HL-60 (cell line): ENCODE measurements at regions not wholly inside any gene's neighbourhood (a gene's known extent, or its start where the extent isn't known, plus 50 kb on each side); places are given as distances from the start of the nearest gene placed in this dataset.

Source experiments
- DNase-seq, 2 experiments: peaks; one replicate each; pipeline ENCODE4 v3.0.0-alpha.2; 2010 to 2020; ENCODE audit warnings: low read depth in 1 of 2, low spot score in 1 of 2
- H3K27ac ChIP-seq: fragments of 250-450 bp; sonication (Bioruptor Pico); replicated peaks from 2 replicates; pipeline ENCODE4 v1.5.1; 2020; ENCODE audit warnings: mild to moderate bottlenecking, moderate library complexity
- H3K27me3 ChIP-seq: fragments of 250-450 bp; sonication (Bioruptor Pico); 2 replicates; pipeline ENCODE4 v1.5.1; 2021; ENCODE audit warnings: mild to moderate bottlenecking, moderate library complexity; ENCODE audit not compliant: insufficient read depth, poor library complexity, severe bottlenecking
- H3K4me3 ChIP-seq: replicated peaks from 2 replicates; pipeline ENCODE4 v1.5.1; 2011; ENCODE audit warnings: mild to moderate bottlenecking, control low read depth, low read length; ENCODE audit not compliant: insufficient read depth
- CTCF ChIP-seq: IDR thresholded peaks from one replicate; pipeline ENCODE4 v1.5.1; 2011; ENCODE audit warnings: low read length, control low read depth, inconsistent platforms; ENCODE audit not compliant: insufficient read depth
- GABPA ChIP-seq: IDR thresholded peaks from 2 replicates; pipeline ENCODE4 v1.6.1; 2012; ENCODE audit warnings: low read depth
- POLR2AphosphoS5 ChIP-seq: IDR thresholded peaks from 2 replicates; pipeline ENCODE4 v1.6.1; 2012; ENCODE audit warnings: low read depth
- SPI1 ChIP-seq: IDR thresholded peaks from 2 replicates; pipeline ENCODE4 v1.6.1; 2012; ENCODE audit warnings: low read depth, mild to moderate bottlenecking, borderline replicate concordance
- TF ChIP-seq, protein P1 (sequence below): IDR thresholded peaks from 2 replicates; pipeline ENCODE4 v1.6.1; 2012; ENCODE audit warnings: low read depth; ENCODE audit not compliant: insufficient replicate concordance

DNA sequence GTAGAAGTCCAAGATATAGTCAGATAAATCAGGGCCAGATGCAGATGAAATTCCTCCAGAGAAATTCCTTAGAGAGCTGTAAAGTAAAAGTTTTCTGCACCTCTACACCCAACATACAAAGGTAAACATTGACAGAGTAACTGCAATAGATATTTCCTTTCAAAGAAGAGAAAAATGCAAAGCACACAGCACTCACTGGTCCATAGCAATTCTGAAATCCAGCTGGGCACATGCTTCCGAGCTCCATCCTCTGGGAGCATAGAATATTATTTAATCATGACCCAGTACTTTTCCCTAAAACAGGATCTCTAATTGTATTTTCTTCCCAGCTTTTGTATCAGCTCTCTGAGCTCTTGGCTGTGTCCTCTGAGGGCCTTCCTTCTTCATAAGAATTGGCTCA is 239.5 kb upstream of the IRX3 start:
- TF ChIP-seq POLR2AphosphoS5 = no peak

GRCh38 chr16:54525104-54525503 is 238.5 kb upstream of the IRX3 start:
- Histone ChIP-seq H3K27me3 (no peaks in the 10 kb centered on the region), H3K4me3 (no peak overlapping the region), H3K27ac (no peak overlapping the region)
- TF ChIP-seq, protein P1, sequence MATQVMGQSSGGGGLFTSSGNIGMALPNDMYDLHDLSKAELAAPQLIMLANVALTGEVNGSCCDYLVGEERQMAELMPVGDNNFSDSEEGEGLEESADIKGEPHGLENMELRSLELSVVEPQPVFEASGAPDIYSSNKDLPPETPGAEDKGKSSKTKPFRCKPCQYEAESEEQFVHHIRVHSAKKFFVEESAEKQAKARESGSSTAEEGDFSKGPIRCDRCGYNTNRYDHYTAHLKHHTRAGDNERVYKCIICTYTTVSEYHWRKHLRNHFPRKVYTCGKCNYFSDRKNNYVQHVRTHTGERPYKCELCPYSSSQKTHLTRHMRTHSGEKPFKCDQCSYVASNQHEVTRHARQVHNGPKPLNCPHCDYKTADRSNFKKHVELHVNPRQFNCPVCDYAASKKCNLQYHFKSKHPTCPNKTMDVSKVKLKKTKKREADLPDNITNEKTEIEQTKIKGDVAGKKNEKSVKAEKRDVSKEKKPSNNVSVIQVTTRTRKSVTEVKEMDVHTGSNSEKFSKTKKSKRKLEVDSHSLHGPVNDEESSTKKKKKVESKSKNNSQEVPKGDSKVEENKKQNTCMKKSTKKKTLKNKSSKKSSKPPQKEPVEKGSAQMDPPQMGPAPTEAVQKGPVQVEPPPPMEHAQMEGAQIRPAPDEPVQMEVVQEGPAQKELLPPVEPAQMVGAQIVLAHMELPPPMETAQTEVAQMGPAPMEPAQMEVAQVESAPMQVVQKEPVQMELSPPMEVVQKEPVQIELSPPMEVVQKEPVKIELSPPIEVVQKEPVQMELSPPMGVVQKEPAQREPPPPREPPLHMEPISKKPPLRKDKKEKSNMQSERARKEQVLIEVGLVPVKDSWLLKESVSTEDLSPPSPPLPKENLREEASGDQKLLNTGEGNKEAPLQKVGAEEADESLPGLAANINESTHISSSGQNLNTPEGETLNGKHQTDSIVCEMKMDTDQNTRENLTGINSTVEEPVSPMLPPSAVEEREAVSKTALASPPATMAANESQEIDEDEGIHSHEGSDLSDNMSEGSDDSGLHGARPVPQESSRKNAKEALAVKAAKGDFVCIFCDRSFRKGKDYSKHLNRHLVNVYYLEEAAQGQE = no peak
- TF ChIP-seq SPI1 (no peak), POLR2AphosphoS5 (no peak), CTCF (no peak), GABPA (no peak)
- DNase-seq = no peak

More for the DNA sequence above, 239.5 kb upstream of the IRX3 start:
- Histone ChIP-seq H3K27me3 (no peaks in the 10 kb centered on the region), H3K27ac (no peak overlapping the region), H3K4me3 (no peak overlapping the region)
- DNase-seq = no peak

DNA sequence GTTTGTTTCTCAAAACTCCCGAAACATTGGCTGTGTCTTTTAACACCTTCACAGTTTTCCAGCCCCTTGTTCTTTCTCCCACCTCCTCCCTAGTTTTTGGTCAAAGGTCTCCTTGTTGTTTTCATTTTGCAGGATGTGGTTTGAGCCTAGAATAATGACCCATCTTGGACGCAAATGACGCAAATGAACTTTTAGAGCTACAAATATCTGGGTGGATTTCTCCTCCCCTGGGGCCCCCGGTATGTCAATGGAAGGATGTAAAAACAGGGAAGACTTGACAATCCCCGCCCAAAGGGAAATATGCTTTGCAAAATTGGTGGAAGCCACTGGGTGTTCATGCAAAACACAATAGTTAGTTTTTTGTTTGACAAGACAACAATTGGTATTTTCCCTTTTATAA is 236.0 kb upstream of the IRX3 start:
- Histone ChIP-seq H3K27me3 (no peaks in the 10 kb centered on the region), H3K4me3 (no peak overlapping the region), H3K27ac (no peak overlapping the region)
- TF ChIP-seq SPI1 (no peak), POLR2AphosphoS5 (no peak), CTCF (no peak), GABPA (no peak)
- TF ChIP-seq, protein P1 = no peak
- no peak for DNase-seq

DNA sequence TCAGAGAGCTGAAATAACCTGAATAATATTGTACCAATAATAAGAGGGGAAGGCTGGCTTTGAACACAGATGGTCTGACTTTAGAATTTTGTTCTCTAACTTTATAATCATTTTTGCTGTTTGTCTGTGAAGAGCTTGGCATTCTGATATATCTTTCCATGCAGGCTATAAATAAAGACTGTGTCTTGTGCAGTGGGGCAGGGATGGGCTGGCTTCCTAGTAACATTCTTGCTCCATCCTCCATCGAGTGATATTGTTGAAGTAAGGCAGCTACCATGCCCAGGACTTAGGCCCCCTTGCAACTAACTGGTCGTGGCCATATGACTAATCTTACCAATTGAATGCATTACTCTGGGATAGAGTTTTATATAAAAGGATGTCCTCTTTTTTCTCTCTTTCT is 234.7 kb upstream of the IRX3 start:
- Histone ChIP-seq H3K27me3 (no peaks in the 10 kb centered on the region), H3K4me3 (no peak overlapping the region), H3K27ac (no peak overlapping the region)
- TF ChIP-seq SPI1 (no peak), POLR2AphosphoS5 (no peak), CTCF (no peak), GABPA (no peak)
- TF ChIP-seq, protein P1 = no peak
- DNase-seq = no peak
